Ramos (cell line): ENCODE measurements at regions not wholly inside any gene's neighbourhood (a gene's known extent, or its start where the extent isn't known, plus 50 kb on each side); places are given as distances from the start of the nearest gene placed in this dataset.

Experiments used
- in situ Hi-C: fragments of 300-500 bp; cut with MboI; formaldehyde crosslinking; loops from one replicate; pipeline ENCODE4 v1.14.3; 2022; ENCODE audit warnings: low sequenced_read_pairs; ENCODE audit not compliant: unreplicated experiment

- in situ Hi-C loops = no loop called here
These were observed 238.0 kb upstream of the LRIG1 start for GRCh38 chr3:66738625-66739365.

- in situ Hi-C loops = no loop called here
These were observed 239.4 kb upstream of the LRIG1 start for GRCh38 chr3:66740260-66740659.

DNA sequence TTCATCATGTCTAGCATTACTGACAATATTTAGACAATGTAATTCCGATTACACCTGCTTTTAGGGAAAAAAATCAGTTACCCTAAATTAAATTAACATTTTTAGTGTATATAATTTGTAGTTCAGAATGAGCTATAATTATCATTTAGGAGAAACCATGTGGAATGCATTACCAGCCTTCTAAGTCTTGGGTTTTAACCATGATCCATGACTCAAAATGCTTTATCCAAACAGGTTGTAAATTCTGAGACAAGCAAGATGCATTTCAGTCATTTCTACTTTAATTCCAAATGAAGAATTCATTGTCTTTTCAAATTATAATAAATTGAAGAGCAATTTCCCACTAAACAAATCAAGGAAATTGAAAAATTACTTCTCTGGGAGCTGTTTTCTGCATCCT, 243.7 kb upstream of the LRIG1 start:
- in situ Hi-C loops = no loop called here

DNA sequence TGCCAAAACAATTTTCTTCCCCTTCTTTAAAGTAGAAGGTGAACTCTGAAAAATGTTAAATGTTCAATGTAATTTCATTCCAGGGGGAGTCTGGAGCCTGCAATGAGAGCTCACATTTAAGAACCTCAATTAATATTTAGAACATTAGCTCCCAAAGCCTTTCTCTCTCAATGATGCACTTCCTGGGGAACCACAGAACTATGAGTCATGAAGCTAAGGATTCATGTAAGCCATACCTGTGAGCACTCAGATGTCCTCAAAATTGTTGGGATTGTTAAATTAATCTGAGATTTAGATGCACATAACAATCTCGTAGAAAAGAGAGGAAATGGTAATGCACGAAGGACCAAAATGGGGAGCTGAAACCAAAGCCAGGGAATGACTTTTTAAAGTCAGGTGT, 244.2 kb upstream of the LRIG1 start:
- in situ Hi-C loops = no loop called here

GRCh38 chr3:66747261-66747660, 246.4 kb upstream of the LRIG1 start:
- in situ Hi-C loops = no loop called here

GRCh38 chr3:66747696-66748095, 246.9 kb upstream of the LRIG1 start:
- in situ Hi-C loops = no loop called here

DNA sequence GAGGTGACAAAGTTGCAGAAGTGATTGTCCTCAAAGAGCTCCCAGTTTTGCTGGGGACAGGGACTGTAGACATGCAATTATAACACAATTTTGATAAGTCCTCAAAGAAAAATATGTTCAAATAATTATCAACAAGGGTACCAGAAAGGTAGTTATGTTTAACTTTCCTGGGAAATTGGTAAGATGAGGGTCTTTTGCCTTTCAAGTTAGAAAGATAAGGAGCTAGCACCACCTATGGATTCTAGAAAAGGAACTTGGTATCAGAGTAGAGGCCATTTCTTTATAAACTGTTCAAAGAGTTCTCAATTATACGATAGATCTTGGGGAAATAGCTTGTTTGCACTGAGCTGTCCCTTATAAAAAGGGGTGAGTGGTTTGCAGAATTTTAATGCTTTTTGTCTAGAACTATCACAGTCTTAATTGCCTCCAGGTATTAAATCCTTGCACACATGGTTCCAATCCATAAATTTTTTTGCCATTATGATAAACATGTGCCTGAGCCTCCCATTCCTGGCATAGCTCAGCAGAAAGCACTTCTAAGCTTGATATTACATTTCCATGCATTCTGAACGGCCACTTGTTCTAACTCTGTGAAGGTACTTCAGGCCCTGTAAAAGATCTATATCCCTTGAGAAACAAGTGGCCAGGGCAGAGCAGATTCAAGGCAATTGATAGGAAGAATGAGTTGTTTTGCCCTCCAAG, 247.5 kb upstream of the LRIG1 start:
- in situ Hi-C loops = no loop called here

- in situ Hi-C loops = no loop called here
These were observed 246.3 kb upstream of the KBTBD8 start for GRCh38 chr3:66751842-66752241.

DNA sequence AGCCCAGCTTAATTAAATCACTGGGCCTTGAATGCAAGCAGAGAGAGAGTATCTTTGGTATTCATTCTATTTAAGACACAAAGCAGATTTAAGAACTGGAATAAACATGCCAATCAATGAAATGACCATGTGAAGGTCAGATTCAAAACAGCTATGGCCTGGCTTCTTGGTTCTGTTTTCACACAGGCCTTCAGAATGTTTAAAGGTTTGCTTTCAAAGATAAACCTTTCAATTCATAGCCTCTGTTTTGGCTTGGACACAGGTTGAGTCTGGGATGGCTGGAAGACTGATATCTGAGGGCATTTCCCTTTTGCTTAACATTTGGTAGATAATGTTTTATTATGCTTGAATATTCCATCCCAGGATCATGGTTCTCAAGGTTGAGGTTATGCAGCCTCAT, 244.4 kb upstream of the KBTBD8 start:
- in situ Hi-C loops = no loop called here

DNA sequence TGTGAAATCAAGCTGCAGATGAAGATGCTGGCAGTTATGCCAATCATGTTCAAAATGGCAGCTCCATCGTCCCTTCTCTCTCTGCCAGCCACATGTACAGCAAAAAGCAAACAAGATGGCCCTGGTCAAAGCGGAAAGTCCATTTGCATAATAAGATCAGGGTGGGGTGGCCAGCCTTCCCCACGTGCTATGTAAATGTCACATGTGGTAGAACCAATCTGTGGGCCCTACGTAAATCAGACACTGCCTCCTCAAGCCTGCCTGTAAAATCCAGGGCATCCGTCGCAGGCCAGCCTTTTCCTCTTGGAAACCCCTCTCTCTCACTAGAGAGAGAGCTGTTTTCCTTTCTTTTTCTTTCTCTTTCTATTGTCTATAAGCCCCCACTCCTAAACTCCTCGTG, 243.5 kb upstream of the KBTBD8 start:
- in situ Hi-C loops = no loop called here

GRCh38 chr3:66755924-66756323, 242.2 kb upstream of the KBTBD8 start:
- in situ Hi-C loops = no loop called here

DNA sequence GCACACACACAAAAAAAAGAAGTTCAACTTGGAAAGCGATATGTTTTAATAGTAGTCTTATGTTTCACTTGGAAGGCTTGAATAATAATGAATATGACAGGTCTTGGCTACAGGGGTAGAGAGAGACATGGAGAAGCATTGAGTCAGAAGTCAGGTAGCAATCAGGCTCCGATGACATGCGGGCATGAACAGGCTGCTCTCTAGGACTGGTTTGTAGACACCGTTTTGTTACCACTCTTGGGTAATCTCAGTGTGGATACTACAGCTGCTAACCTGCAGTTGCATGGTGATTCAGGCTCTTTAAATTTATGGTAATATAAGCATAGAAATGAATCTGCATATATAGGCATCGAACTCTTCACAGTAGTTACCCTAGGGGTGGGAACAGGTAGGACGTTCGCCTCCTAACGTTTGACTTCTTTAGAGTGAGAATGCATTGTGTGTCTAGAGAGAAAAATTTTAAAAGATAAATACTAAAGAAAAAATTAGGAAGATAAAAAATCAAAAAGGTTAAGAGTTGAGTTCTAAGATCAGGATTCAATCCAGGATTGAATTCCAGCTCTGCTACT, 241.6 kb upstream of the KBTBD8 start:
- in situ Hi-C loops = no loop called here

DNA sequence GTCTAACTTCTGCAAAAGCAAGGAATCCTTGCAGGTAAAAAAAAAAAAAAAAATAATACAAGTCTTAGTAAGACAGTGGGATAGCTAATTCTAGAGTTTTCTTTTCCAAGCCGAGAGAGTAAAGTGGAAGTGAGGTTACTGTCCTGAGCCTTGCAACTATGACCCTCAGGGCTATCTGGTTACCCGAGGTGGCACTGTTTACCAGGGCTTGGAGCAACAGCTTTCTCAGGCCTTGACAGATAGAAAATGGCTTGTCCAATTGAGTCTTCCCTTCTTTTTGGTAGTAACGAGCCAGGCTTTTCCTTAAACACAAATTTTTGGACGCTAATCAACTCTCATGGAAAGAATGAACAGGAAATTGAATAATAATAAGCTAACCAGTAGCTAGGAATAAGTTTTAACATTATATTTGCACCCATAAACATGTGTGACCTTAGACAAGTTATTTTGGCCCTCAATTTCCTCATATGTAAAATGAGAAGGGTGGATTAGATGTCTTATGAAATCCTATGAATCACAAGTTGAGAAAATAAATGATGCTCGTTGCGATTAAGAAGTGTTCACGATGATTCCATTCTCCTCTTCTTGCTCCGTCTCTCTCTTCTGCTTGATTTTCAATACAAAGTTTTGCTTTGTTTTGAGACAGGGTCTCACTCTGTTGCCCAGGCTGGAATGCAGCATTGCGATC, 236.9 kb upstream of the KBTBD8 start:
- in situ Hi-C loops = no loop called here

DNA sequence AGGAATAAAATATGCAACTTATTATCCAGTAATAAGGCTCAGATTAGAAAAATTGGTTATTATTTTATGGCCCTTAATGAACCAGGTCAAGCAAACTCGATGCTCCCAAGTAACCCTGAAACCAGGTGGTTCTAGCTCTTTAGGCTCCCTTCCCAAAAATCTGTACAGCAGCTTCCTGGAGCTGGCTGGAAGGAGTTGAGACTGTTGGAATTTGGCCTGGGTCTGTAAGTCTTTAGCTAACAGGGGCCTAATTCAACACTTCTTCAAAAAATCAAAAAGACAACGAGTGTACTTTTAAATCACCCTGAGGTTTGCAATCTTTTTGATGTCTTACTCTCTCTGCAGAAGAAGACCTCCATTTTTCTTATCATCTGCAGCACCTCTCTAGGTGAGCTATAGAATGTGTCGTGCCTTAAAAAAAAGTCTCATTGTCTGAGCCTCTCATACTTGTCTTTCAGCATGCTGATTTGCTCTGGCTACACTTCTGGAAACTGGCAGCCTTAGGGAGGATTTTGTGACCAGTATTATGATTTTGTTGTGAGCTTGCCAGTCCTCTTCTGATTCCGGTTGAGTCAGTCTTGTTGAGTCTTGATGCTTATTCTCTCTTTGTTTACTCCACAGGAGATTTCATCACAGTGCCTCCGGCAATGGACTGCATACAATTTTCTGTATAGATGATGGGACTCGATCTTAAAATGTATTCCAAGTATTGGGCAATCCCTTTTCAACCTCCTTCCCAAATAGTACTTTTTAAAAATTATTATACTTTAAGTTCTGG, 235.0 kb upstream of the KBTBD8 start:
- in situ Hi-C loops = no loop called here

DNA sequence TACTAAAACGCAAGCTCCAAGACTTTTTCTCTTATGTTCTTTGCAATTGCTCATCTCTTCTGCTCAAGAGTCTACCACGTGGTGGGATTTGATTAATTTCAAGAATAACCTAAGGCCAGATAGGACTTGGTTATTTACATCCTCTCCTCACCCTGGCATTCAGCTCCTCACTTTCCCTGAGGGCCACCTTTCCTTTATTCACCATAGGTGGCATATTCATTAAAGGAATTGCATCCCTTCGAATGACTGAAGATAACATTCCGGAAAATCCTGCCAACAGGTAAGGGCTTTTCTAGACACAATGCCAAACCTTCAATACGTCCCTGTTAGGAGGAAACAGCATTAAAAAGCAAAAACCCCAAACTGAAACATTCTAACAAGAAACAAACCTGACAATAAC, 220.0 kb upstream of the KBTBD8 start:
- in situ Hi-C loops = no loop called here

- in situ Hi-C loops = no loop called here
These were observed 219.3 kb upstream of the KBTBD8 start for GRCh38 chr3:66778777-66779176.

DNA sequence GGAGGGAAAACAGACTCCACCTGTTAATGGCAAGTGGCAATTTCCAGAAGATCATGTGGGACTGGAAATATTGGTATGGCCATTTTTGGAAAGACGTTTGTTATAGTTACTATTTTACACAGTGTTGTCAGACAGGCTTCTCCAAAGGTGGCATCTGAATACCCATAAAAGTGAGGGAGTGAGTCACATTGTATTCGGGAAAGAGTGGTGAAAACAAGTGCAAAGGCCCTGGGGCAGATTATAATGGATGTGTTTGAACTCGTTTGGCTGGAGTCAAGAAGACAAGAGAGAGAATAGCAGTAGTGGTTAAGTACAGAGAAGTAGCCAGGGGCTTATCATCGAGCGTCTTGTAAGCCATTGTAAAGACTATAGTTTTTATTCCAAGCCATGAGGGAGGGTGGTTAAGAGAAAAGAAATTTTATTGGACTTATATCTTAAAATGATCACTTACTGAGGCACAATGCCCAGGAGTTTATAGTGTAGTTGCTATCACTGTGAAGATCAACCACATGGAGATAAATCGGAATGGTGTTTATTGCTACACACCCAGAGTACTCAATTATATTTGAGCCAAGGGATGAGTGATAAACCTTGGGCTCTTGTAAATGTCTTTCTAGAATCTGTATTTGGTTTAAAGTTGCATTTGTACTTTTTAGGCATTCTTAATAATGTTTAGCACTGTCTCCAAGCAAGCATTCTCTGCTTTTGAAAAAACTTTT, 212.8 kb upstream of the KBTBD8 start:
- in situ Hi-C loops = no loop called here

DNA sequence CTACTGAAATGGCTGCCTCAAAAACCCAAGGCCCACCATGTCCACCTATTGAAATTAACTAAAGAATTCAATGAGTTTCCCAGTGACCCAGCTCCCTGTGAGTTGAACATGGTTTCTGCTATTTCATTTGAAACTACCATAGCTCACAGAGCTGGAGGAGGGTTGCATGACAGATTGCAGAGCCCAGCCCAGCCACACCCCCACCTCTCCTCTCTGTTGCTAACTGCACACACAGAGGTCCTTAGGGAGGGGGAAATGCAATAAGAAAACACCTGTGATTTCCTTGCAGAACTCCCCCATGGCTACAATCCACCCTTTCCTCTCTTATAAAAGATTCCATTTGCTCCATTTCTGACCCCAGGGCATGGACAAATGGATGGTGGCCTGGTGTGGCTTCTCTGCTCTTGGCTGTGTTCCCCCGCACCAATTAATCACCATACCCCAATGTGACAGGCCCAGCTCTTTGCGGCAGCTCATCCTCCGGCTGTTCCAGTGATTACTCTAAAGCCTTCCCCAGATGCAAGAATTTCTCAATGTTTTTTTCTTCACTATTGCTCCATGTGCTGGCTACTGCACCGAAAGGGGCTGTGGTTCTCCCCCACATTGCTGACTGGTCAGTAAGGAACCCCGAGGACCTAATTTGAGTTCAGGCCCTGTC, 208.4 kb upstream of the KBTBD8 start:
- in situ Hi-C loops = no loop called here

DNA sequence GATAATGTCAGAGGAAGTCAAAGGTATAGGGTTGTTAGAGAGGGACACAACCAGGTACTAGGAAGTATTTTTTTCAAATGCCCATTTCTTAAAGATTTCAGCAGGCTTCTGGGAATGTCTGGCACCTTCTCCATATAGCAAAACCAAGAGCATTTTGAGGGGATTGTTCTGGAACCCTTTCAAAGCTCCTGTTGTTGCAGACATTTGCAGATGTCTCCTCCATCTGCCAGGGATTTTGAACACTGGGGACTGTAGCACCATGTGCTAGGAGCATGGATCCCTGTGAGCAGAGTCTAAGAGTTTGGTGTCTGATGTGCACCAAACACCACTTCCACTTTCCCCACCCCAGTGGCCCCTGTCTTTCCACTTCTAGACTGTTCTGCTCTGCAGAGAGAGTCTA, 206.0 kb upstream of the KBTBD8 start:
- in situ Hi-C loops = no loop called here
